GM21381 (cell line): ENCODE measurements at regions not wholly inside any gene's neighbourhood (a gene's known extent, or its start where the extent isn't known, plus 50 kb on each side); places are given as distances from the start of the nearest gene placed in this dataset.

Experiments used
- ATAC-seq: cut with Tn5 transposase; IDR thresholded peaks from one replicate; pipeline ENCODE4 v1.9.1; 2021; ENCODE audit warnings: mild to moderate bottlenecking, moderate library complexity; ENCODE audit not compliant: unreplicated experiment

DNA sequence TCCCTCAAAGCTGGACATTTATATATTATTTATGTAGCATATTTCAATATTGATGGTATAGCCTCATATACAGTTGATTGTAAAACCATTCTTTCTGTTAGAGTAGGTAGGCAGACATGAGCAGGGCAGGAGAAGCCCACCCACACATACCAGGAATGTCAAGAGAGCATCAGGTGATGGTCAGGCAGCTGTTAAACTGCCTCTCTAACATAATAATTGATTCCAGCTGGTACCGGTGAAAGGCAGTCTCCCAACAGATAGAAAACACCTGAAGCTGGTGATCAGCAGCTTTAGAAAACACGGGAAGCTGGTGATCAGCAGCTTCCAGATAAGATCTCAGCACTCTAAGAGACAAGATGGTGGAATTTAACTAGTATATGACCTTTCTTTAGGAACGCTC lies 132.9 kb downstream of the SLITRK6 start:
- no peak for ATAC-seq

GRCh38 chr13:85665286-85665685 lies 133.9 kb downstream of the SLITRK6 start:
- ATAC-seq: no peak

DNA sequence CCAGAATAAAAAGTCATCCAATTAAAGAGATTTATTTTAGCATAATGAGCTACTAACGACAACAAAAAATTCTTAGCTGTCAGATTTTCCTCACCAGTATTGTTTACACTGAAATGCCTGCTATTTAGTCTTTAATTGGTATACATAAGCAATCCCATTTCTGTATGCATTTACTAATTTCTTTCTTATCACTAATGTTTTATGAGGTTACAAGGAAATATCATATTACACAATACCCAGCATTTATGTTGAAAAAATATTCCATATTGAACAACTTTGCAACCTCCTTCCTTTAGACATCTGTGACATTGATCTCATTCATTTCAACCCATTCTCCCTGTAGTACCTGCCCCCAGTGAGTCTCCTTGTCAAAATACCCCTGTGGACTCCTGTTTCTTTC lies 135.4 kb downstream of the SLITRK6 start:
- ATAC-seq: no peak

- ATAC-seq: no peak
Observed at GRCh38 chr13:85662186-85662585, 137.0 kb downstream of the SLITRK6 start.

DNA sequence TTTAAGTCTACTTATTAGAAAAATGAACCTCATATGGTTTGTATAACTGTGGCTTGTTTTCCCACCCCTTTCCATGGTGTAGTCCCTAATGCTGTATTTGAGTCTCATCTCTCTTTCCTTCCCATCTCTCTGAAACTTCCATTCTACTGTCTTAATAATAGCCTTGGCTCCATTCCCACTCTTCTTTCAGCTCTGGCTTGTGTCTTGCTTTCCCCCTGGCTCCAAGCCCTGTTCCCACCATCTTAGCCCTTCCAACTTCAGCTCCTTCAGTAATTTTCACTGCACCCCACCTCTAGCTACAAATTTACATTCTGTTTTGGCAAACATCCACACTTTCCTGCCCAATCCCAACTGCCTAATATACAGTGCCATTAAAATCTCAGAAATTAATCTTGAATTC lies 137.5 kb downstream of the SLITRK6 start:
- ATAC-seq: no peak

GRCh38 chr13:85659493-85659892 lies 139.7 kb downstream of the SLITRK6 start:
- no peak for ATAC-seq

DNA sequence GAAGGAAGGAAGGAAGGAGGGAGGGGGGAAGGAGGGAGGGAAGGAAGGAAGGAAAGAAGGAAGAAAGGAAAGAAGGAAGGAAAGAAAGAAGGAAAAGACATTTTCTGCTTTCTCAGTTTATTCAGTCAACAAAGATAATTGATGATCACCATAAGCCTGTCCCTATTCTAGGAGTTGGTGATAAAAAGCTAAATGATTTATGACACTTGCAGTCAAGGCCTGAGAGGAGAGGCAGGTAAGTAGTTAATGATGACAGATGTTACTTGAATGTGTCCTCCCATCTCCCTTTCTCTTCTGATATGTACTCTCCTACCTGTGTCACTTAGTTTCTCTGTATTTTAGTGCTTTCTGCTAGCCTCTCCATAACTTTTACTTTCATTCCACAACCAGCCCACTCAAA lies 141.3 kb downstream of the SLITRK6 start:
- no peak for ATAC-seq

GRCh38 chr13:85655040-85655439 lies 144.2 kb downstream of the SLITRK6 start:
- no peak for ATAC-seq

GRCh38 chr13:85654227-85654626 lies 145.0 kb downstream of the SLITRK6 start:
- ATAC-seq: no peak

DNA sequence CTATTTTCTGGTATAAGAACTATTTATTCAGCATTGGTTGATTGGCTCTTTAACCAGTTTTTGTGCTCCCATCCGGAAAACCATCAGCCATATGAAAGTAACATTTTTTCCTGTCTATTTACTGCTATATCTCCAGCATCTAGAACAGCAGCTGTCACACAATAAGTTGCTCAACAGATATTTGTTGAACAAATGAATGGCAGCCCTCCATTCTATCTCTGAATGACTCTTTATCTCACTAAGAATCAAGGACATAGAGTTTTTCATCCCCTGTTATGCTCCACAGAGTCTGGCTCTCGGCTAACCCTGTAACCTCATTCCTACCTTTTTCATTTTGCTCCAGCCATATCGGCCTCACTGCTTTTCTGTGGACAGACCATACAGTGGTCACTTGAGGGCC lies 145.5 kb downstream of the SLITRK6 start:
- ATAC-seq: no peak

DNA sequence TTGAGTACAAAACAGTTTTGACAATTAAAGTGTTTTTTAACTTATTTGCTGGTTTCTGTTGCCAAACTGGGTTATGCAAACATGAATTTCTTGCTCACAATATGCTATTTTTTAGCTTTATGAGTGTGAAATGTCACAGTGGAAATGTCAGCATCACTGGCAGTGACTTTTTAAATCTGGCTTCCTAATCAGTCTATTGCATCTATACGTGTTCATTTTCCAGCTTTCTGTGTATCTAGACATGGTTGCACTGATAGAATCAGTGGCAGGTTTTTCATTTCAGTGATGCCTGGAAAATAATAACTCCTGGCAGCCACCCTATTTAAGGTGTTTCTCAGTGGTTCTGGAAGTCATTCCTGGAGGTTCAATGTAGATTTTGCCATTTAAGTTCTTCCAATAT lies 146.7 kb downstream of the SLITRK6 start:
- ATAC-seq: no peak

- no peak for ATAC-seq
Observed at GRCh38 chr13:85651440-85651839, 147.8 kb downstream of the SLITRK6 start.

DNA sequence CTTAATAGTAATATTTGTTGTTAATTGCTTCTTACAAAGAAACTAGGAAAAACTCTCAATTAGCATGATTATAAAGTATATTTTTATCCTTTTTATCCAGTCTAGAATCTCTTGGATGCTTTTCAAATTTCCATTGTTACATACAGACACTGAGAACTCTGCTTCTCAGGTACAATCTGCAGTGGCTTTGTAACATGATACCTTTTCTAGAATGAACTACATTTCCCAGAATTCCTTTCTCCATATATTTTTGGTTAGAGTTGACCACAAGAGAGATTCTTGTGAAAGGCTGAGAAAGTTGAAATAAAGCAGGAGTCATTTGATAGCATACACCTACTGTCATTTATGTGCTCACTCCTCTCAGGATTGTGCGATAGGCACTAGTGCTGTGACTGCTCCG lies 148.6 kb downstream of the SLITRK6 start:
- no peak for ATAC-seq

DNA sequence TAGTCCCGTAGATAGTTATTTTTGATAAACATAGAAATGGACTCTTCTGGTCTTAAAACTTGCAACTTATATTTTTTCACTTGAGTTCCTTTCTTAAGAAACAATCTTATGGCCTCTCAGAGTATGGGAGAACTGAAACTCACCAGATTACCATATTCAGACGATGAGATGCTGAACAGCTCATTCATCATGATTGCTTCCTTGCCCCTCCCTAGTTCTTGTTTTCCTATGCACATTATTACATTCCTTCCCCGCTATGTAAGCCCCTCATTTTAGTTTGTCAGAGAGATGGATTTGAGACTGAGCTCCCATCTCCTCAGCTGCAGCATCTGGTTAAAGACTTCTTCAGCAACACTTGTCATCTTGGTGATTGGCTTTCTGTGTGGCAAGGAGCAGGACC lies 158.5 kb downstream of the SLITRK6 start:
- ATAC-seq: no peak

- no peak for ATAC-seq
Observed at GRCh38 chr13:85638815-85639393, 160.3 kb downstream of the SLITRK6 start.

DNA sequence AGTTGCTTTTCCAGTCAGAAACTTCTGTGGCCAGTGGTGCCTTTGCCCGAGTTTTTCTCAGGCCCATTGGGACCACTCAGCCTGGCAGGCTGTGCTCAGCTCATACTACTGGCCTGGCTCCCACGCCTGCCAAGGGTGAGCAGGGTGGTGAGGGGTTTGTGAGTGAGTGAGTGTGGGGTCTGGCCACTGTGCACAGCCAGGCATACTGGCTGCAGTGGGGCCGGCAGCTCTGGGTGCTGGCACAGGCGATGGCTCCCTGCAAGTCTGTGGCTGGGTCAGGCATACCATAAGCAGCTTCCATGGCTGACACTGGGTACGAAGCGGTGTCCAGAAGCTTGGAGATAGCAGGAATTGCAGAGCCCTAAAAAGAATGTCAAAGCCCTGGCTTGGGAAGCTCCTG lies 161.0 kb downstream of the SLITRK6 start:
- no peak for ATAC-seq

GRCh38 chr13:85632526-85633195 lies 166.6 kb downstream of the SLITRK6 start:
- no peak for ATAC-seq

DNA sequence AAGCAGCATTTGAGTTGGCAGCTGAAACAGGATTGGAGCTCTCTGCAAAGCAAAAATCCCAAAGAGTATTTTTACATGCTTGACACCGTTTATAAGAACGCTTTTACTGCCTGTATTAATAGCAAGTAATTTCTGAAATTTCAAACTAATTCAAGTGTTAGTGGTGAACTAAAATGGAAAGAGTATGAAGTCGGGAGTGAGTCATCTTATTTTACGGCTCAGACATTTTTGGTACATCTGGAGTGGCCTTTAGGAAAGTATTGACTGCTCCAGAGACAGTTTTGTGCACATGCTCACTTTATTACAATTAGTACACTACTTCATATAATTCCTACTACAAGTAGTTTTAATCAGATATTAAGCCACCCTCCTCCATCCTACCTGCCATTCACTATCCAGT lies 167.4 kb downstream of the SLITRK6 start:
- no peak for ATAC-seq

DNA sequence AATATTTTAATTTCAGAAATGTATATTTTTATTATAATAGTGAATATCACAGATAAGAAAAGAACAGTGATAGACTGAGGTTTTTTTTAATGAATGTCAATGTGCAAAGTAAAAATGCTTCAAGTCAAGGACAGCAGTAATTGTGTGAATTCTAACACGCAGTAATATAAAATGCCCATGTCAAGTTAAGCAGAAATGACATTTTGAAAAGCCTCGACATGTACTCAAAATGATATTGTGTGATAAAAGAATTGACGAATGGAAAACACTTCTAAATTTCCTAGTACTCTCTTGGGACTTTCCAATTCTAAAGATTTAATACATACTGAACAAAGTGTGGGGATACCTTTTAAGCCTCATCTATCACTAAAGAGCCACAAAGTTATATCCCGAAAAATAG lies 172.6 kb downstream of the SLITRK6 start:
- no peak for ATAC-seq

DNA sequence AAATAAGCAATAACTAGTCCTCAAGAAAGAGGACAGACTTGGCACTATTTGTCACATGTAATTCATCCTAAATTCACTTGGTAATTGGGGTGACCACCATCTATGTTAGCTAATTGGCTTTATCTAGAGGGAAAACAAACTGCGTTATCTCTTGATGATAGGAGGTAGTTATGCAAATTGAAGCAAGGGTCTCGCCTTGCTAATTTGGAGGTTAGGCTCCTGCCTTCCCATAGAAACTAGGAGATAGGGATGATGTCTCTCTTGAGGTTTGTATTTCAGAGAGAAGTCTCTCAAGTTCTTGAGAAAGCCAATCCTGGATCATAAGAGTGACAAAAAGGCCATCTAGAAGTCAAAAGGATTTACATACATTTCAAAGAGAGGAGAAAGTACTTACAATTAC lies 179.9 kb downstream of the SLITRK6 start:
- ATAC-seq: no peak

GRCh38 chr13:85618521-85618920 lies 180.7 kb downstream of the SLITRK6 start:
- no peak for ATAC-seq

- no peak for ATAC-seq
Observed at GRCh38 chr13:85616275-85616674, 182.9 kb downstream of the SLITRK6 start.

DNA sequence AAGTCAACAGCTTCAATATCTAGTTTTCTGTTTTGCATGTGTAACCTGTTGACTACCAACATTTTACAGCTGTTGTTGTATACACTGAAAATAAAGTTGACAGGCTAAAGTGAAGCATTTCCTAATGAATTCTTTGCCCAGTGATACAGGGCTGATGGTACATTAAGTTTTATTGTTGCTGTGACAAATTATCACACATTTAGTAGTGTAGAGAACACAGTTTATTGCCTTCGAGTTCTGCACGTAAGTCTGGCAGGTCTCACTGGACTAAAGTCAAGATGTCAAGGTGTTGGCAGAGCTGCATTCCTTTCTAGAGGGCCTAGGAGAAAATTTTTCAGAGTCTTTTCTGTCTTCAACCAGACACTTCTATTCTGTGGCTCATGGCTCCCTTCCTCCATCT lies 184.2 kb downstream of the SLITRK6 start:
- no peak for ATAC-seq
